GM12878 (cell line): ENCODE measurements at regions not wholly inside any gene's neighbourhood (a gene's known extent, or its start where the extent isn't known, plus 50 kb on each side); places are given as distances from the start of the nearest gene placed in this dataset.

ENCODE experiments used
- ATAC-seq: fragments of 200-7000 bp; cut with Tn5 transposase; 3 replicates; pipeline ENCODE4 v1.9.1; 2020; ENCODE audit warnings: mild to moderate bottlenecking, moderate library complexity
- BruUV-seq: library from RNA; stranded (reverse); fragments of 400-500 nt; replicated peaks from 2 replicates; lab custom pipeline; 2021; lab: Mats Ljungman, UMichigan
- CTCF ChIA-PET: fragments of 300-600 bp; sonication (Branson Sonifier 250); formaldehyde crosslinking; extraction: SDS; loops from one replicate; lab custom pipeline; 2021; ENCODE audit warnings: inconsistent platforms; lab: Yijun Ruan, JAX
- POLR2A ChIA-PET: fragments of 350-600 bp; formaldehyde crosslinking; extraction: SDS; loops from one replicate; lab custom pipeline; 2021; ENCODE audit warnings: inconsistent platforms; lab: Charles Lee
- RAD21 ChIA-PET: fragments of 300-600 bp; sonication (Branson Sonifier 250); formaldehyde crosslinking; loops from one replicate; lab custom pipeline; 2023; ENCODE audit warnings: antibody characterized with exemption; ENCODE audit not compliant: unreplicated experiment; lab: Charles Lee
- SMC1A ChIA-PET: fragments of 300-600 bp; sonication (Branson Sonifier 250); formaldehyde crosslinking; loops from one replicate; lab custom pipeline; 2023; ENCODE audit not compliant: unreplicated experiment, uncharacterized antibody; lab: Charles Lee
- DNase-seq: peaks from one replicate; pipeline ENCODE4 v3.0.0-alpha.2; 2011; ENCODE audit warnings: low read depth, low spot score
- FAIRE-seq: peaks from 3 replicates; lab custom pipeline; 2011; peaks lifted over from hg19 to GRCh38; lab: Jason Lieb, UNC
- H2AFZ ChIP-seq: 2 replicates; pipeline ENCODE4 v1.6.0; 2011; ENCODE audit warnings: low read depth, low read length, control low read depth; ENCODE audit not compliant: control insufficient read depth
- H3K27ac ChIP-seq: 2 replicates; pipeline ENCODE4 v1.5.1; 2011; ENCODE audit warnings: control low read depth; ENCODE audit not compliant: control insufficient read depth, insufficient read depth
- H3K27me3 ChIP-seq, 2 experiments: replicated peaks in 1 of 2; 2 replicates each; pipeline versions ENCODE4 v1.6.0 to v1.6.1; 2011; ENCODE audit warnings: low read length in 1 of 2; ENCODE audit not compliant: control insufficient read depth in 2 of 2, insufficient read depth in 2 of 2
- H3K36me3 ChIP-seq, 2 experiments: 2 replicates each; pipeline ENCODE4 v1.5.1; 2011; ENCODE audit warnings: low read length in 1 of 2; ENCODE audit not compliant: control insufficient read depth in 2 of 2, insufficient read depth in 2 of 2
- H3K4me1 ChIP-seq: 2 replicates; pipeline ENCODE4 v1.6.1; 2011; ENCODE audit warnings: mild to moderate bottlenecking, low read length, moderate library complexity, mixed read lengths; ENCODE audit not compliant: control insufficient read depth, insufficient read depth
- H3K4me2 ChIP-seq: 2 replicates; pipeline ENCODE4 v1.6.0; 2011; ENCODE audit warnings: control low read depth; ENCODE audit not compliant: control insufficient read depth, insufficient read depth
- H3K4me3 ChIP-seq: fragments of 200-600 bp; sonication (generic); 2 replicates; pipeline ENCODE4 v1.5.1; 2016
- H3K79me2 ChIP-seq: 2 replicates; pipeline ENCODE4 v1.6.0; 2011; ENCODE audit warnings: low read length; ENCODE audit not compliant: control insufficient read depth, insufficient read depth
- H3K9ac ChIP-seq: 2 replicates; pipeline ENCODE4 v1.8.0; 2011; ENCODE audit warnings: low read length, control low read depth, mixed read lengths; ENCODE audit not compliant: control insufficient read depth, insufficient read depth
- H3K9me3 ChIP-seq: replicated peaks from 3 replicates; pipeline ENCODE4 v1.5.1; 2011; ENCODE audit warnings: mild to moderate bottlenecking, low read length; ENCODE audit not compliant: control insufficient read depth, insufficient read depth
- H4K20me1 ChIP-seq: 2 replicates; pipeline ENCODE4 v1.6.0; 2011; ENCODE audit not compliant: control insufficient read depth, insufficient read depth
- BACH1 ChIP-seq: fragments of 450-650 bp; IDR thresholded peaks from 2 replicates; pipeline ENCODE4 v1.6.1; 2017; ENCODE audit warnings: mild to moderate bottlenecking, borderline replicate concordance
- BRCA1 ChIP-seq: IDR thresholded peaks from 2 replicates; pipeline ENCODE4 v1.6.1; 2011; ENCODE audit warnings: low read depth, low read length, improper control_type of control experiment
- CBX3 ChIP-seq: fragments of 200-600 bp; sonication (generic); IDR thresholded peaks from 2 replicates; pipeline ENCODE4 v1.6.1; 2016; ENCODE audit warnings: low read depth, borderline replicate concordance
- FOS ChIP-seq: IDR thresholded peaks from 3 replicates; pipeline ENCODE4 v1.6.1; 2011; ENCODE audit warnings: borderline replicate concordance; ENCODE audit not compliant: insufficient read length; ENCODE audit errors: extremely low read depth
- FOXK2 ChIP-seq: fragments of 450-650 bp; IDR thresholded peaks from 2 replicates; pipeline ENCODE4 v1.6.1; 2017; ENCODE audit warnings: mild to moderate bottlenecking, moderate library complexity
- IKZF1 ChIP-seq: fragments of 450-650 bp; conservative IDR thresholded peaks from 2 replicates; pipeline ENCODE4 v1.6.1; 2017; ENCODE audit warnings: antibody characterized with exemption, mild to moderate bottlenecking
- TAF1 ChIP-seq: IDR thresholded peaks from 2 replicates; pipeline ENCODE4 v1.6.1; 2011; ENCODE audit warnings: mild to moderate bottlenecking, low read depth, low read length, borderline replicate concordance
- ZBED1 ChIP-seq: IDR thresholded peaks from 2 replicates; pipeline ENCODE4 v1.6.1; 2016; ENCODE audit warnings: borderline replicate concordance
- ZNF622 ChIP-seq: fragments of 450-650 bp; IDR thresholded peaks from 2 replicates; pipeline ENCODE4 v1.6.1; 2017; ENCODE audit warnings: mild to moderate bottlenecking, inconsistent platforms
- WGBS: methylation state at CpG from one replicate; pipeline ENCODE4 v1.1.6; 2016; ENCODE audit warnings: low lambda C conversion rate; ENCODE audit not compliant: insufficient replicate concordance, insufficient coverage; ENCODE audit errors: missing lambda C conversion rate; 5-methylcytosine and 5-hydroxymethylcytosine counted together
- in situ Hi-C: fragments of 300-500 bp; cut with MboI; formaldehyde crosslinking; loops from 9 replicates; pipeline ENCODE4 v1.14.3; 2018; ENCODE audit warnings: mixed read lengths
- intact Hi-C: fragments of 100-400 bp; cut with micrococcal nuclease; formaldehyde crosslinking; loops from one replicate; pipeline ENCODE4 v1.14.2; 2022; ENCODE audit not compliant: unreplicated experiment
- TF ChIP-seq, protein P1 (sequence below): fragments of 450-650 bp; IDR thresholded peaks from 2 replicates; pipeline ENCODE4 v1.6.1; 2017; ENCODE audit warnings: borderline replicate concordance
- TF ChIP-seq, protein P2 (sequence below): IDR thresholded peaks from 2 replicates; pipeline ENCODE4 v1.6.1; 2011; ENCODE audit warnings: borderline replicate concordance, low read depth, mild to moderate bottlenecking, moderate library complexity, mixed read lengths, low read length; ENCODE audit not compliant: insufficient read depth; ENCODE audit errors: extremely low read length

DNA sequence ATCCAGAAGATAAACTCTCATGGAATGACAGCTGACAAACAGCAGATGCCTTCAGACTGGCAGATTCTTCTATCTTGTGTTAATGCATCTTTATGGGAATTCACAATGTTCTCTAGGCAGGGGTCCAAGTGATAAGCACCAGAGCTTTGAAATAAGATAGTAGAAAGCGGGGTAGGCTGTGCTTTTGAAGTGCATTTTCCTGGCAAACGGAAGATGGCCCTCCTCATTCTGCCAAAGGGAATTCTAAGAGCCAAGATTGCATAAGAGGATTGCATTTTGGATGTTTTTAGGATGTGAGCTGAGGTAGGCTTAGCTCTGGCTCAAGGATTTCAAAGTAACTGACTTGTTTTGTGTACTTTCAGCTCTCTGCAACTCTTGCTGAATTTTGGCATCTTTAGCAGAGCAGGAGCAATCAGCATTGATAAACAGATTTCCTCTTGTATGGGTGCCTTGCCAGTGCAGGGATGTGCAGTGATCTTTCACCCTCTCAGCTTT is 298.5 kb upstream of the KLF6 start:
- no peaks in the 10 kb centered on the region for H4K20me1 ChIP-seq
- ChIA-PET POLR2A (no interaction called here), CTCF (interaction anchor here (0.7 kb wide), 1 partner anchor 193 kb away, joined by 3 read pairs; no protein-coding TSS in a partner anchor), RAD21 (no interaction called here), SMC1A (interaction anchor here (0.7 to 1.5 kb wide), 5 partner anchors 10 to 638 kb away, joined by 3 read pairs; no protein-coding TSS in a partner anchor)
- no peaks in the 10 kb centered on the region for H3K79me2 ChIP-seq
- no peaks in the 10 kb centered on the region for H3K27me3 ChIP-seq
- intact Hi-C loops, result no loop called here
- no peaks in the 10 kb centered on the region for H3K36me3 ChIP-seq
- no peak overlapping the region for H3K9ac ChIP-seq
- no peak overlapping the region for H3K4me2 ChIP-seq
- H3K4me1 ChIP-seq, result no peaks in the 10 kb centered on the region
- in situ Hi-C loops, result no loop called here
- no peak overlapping the region for H3K27ac ChIP-seq
- 28% methylated on average over 2 of the region's 2 CpGs for whole genome bisulfite sequencing
- no peaks in the 10 kb centered on the region for H3K9me3 ChIP-seq
- ATAC-seq, result no peak
- H3K4me3 ChIP-seq, result no peak overlapping the region
- DNase-seq, result no peak
- TF ChIP-seq IKZF1 (no peak), CBX3 (no peak), BRCA1 (no peak), TAF1 (no peak), FOS (no peak), BACH1 (no peak), ZNF622 (no peak), ZBED1 (no peak), FOXK2 (no peak)
- TF ChIP-seq, protein P1, sequence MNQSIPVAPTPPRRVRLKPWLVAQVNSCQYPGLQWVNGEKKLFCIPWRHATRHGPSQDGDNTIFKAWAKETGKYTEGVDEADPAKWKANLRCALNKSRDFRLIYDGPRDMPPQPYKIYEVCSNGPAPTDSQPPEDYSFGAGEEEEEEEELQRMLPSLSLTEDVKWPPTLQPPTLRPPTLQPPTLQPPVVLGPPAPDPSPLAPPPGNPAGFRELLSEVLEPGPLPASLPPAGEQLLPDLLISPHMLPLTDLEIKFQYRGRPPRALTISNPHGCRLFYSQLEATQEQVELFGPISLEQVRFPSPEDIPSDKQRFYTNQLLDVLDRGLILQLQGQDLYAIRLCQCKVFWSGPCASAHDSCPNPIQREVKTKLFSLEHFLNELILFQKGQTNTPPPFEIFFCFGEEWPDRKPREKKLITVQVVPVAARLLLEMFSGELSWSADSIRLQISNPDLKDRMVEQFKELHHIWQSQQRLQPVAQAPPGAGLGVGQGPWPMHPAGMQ, result no peak
- TF ChIP-seq, protein P2, sequence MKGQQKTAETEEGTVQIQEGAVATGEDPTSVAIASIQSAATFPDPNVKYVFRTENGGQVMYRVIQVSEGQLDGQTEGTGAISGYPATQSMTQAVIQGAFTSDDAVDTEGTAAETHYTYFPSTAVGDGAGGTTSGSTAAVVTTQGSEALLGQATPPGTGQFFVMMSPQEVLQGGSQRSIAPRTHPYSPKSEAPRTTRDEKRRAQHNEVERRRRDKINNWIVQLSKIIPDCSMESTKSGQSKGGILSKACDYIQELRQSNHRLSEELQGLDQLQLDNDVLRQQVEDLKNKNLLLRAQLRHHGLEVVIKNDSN, result no peak
- no TSS peak for BruUV-seq
- H2AFZ ChIP-seq, result no peak overlapping the region
- no peak for FAIRE-seq
